Stimulated activated CD4-positive, alpha-beta T cell treated with anti-CD3 and anti-CD28 coated beads, Interleukin-2, amount 100 ng/mL, for 48 hours (primary cell): ENCODE measurements at regions not wholly inside any gene's neighbourhood (a gene's known extent, or its start where the extent isn't known, plus 50 kb on each side); places are given as distances from the start of the nearest gene placed in this dataset.
"Not testable (repeated sequence)": the region's sequence is repeated elsewhere in the genome, so short reads cannot be mapped to it uniquely, and the experiment has no call there.

Experiments used
- DNase-seq, 2 donors: peaks; one replicate each; pipeline ENCODE4 v3.0.0-alpha.2; 2020

GRCh38 chr7:94176694-94177200 lies 172.6 kb upstream of the BET1 start:
- no peak for DNase-seq

GRCh38 chr7:94177441-94177840 lies 173.3 kb upstream of the BET1 start:
- no peak for DNase-seq

- no peak for DNase-seq
Measured at GRCh38 chr7:94178230-94178629, 174.1 kb upstream of the BET1 start.

- no peak for DNase-seq
Measured at GRCh38 chr7:94179466-94179865, 175.3 kb upstream of the BET1 start.

GRCh38 chr7:94182066-94182465 lies 177.9 kb upstream of the BET1 start:
- DNase-seq: no peak

GRCh38 chr7:94182721-94183120 lies 178.6 kb upstream of the BET1 start:
- DNase-seq: no peak

- DNase-seq: no peak
Measured at GRCh38 chr7:94183289-94183749, 179.2 kb upstream of the BET1 start.

GRCh38 chr7:94183891-94184290 lies 179.7 kb upstream of the BET1 start:
- DNase-seq: no peak

GRCh38 chr7:94188350-94188749 lies 184.2 kb upstream of the BET1 start:
- DNase-seq: no peak

- no peak for DNase-seq
Measured at GRCh38 chr7:94190599-94191061, 186.5 kb upstream of the BET1 start.

- DNase-seq: not testable (repeated sequence)
Measured at GRCh38 chr7:94194426-94194825, 190.3 kb upstream of the BET1 start.

- DNase-seq: no peak
Measured at GRCh38 chr7:94195201-94195600, 191.0 kb upstream of the BET1 start.

GRCh38 chr7:94195813-94196212 lies 191.7 kb upstream of the BET1 start:
- no peak for DNase-seq

- DNase-seq: no peak
Measured at GRCh38 chr7:94205529-94205928, 189.2 kb upstream of the COL1A2 start.

- no peak for DNase-seq
Measured at GRCh38 chr7:94206295-94206694, 188.4 kb upstream of the COL1A2 start.

GRCh38 chr7:94212160-94212559 lies 182.5 kb upstream of the COL1A2 start:
- no peak for DNase-seq

GRCh38 chr7:94216944-94217461 lies 177.7 kb upstream of the COL1A2 start:
- no peak for DNase-seq

- no peak for DNase-seq
Measured at GRCh38 chr7:94217766-94218165, 176.9 kb upstream of the COL1A2 start.

- no peak for DNase-seq
Measured at GRCh38 chr7:94222516-94222915, 172.2 kb upstream of the COL1A2 start.

GRCh38 chr7:94223375-94224084 lies 171.2 kb upstream of the COL1A2 start:
- no peak for DNase-seq

- no peak for DNase-seq
Measured at GRCh38 chr7:94228223-94228622, 166.5 kb upstream of the COL1A2 start.

- no peak for DNase-seq
Measured at GRCh38 chr7:94228678-94229077, 166.0 kb upstream of the COL1A2 start.

GRCh38 chr7:94231305-94231704 lies 163.4 kb upstream of the COL1A2 start:
- DNase-seq: no peak

GRCh38 chr7:94236960-94237359 lies 157.7 kb upstream of the COL1A2 start:
- no peak for DNase-seq

GRCh38 chr7:94237417-94237816 lies 157.3 kb upstream of the COL1A2 start:
- no peak for DNase-seq
